ENCODE measurements at regions not wholly inside any gene's neighbourhood (a gene's known extent, or its start where the extent isn't known, plus 50 kb on each side); places are given as distances from the start of the nearest gene placed in this dataset.

GRCh38 chr15:47415539-47415971 lies 301.8 kb upstream of the SEMA6D start (continued):
- TF ChIP-seq ZNF484 (CRISPR knock-in tag; IDR thresholded peaks at IDR 0.05; ENCODE audit: borderline replicate concordance, low read depth) (no peak), NFIB (CRISPR knock-in tag; IDR thresholded peaks at IDR 0.05; ENCODE audit: borderline replicate concordance) (no peak), ZNF124 (CRISPR knock-in tag; IDR thresholded peaks at IDR 0.05) (no peak), SCMH1 (CRISPR knock-in tag; IDR thresholded peaks at IDR 0.05; ENCODE audit: borderline replicate concordance) (no peak), MAFG (CRISPR knock-in tag; IDR thresholded peaks at IDR 0.05) (no peak), ZNF839 (CRISPR knock-in tag; IDR thresholded peaks at IDR 0.05; ENCODE audit: borderline replicate concordance) (no peak), CBX5 (CRISPR knock-in tag; IDR thresholded peaks at IDR 0.05; ENCODE audit: borderline replicate concordance) (no peak), ZNF362 (CRISPR knock-in tag; IDR thresholded peaks at IDR 0.05; ENCODE audit: borderline replicate concordance) (peak; percentile 62; the same call in 1 of the 2 replicates), KLF9 (CRISPR knock-in tag; IDR thresholded peaks at IDR 0.05; ENCODE audit: low read depth) (no peak), REST (IDR thresholded peaks at IDR 0.05; ENCODE audit: borderline replicate concordance in 1 of 2, low read depth in 1 of 2, low read length in 2 of 2) (no peak), RERE (CRISPR knock-in tag; IDR thresholded peaks at IDR 0.05; ENCODE audit: low read depth) (peak; percentile 76; the same call in 1 of the 2 replicates), NR2F2 (IDR thresholded peaks at IDR 0.05; ENCODE audit: borderline replicate concordance, low read depth) (peak; percentile 82; the same call in 1 of the 2 replicates), ZNF883 (CRISPR knock-in tag; IDR thresholded peaks at IDR 0.05; ENCODE audit: not compliant biosample characterization) (no peak)
- TF ChIP-seq, protein P1, sequence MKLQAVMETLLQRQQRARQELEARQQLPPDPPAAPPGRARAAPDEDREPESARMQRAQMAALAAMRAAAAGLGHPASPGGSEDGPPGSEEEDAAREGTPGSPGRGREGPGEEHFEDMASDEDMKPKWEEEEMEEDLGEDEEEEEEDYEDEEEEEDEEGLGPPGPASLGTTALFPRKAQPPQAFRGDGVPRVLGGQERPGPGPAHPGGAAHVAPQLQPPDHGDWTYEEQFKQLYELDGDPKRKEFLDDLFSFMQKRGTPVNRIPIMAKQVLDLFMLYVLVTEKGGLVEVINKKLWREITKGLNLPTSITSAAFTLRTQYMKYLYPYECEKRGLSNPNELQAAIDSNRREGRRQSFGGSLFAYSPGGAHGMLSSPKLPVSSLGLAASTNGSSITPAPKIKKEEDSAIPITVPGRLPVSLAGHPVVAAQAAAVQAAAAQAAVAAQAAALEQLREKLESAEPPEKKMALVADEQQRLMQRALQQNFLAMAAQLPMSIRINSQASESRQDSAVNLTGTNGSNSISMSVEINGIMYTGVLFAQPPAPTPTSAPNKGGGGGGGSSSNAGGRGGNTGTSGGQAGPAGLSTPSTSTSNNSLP (IDR thresholded peaks at IDR 0.05; ENCODE audit: low read depth, low read length) = peak; percentile 52; the same call in 1 of the 2 replicates
- TF ChIP-seq, protein P2, sequence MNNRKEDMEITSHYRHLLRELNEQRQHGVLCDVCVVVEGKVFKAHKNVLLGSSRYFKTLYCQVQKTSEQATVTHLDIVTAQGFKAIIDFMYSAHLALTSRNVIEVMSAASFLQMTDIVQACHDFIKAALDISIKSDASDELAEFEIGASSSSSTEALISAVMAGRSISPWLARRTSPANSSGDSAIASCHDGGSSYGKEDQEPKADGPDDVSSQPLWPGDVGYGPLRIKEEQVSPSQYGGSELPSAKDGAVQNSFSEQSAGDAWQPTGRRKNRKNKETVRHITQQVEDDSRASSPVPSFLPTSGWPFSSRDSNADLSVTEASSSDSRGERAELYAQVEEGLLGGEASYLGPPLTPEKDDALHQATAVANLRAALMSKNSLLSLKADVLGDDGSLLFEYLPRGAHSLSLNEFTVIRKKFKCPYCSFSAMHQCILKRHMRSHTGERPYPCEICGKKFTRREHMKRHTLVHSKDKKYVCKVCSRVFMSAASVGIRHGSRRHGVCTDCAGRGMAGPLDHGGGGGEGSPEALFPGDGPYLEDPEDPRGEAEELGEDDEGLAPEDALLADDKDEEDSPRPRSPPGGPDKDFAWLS (CRISPR knock-in tag; IDR thresholded peaks at IDR 0.05; ENCODE audit: borderline replicate concordance) = no peak
